SW480 (cell line): ENCODE measurements at regions not wholly inside any gene's neighbourhood (a gene's known extent, or its start where the extent isn't known, plus 50 kb on each side); places are given as distances from the start of the nearest gene placed in this dataset.

Source experiments
- DNase-seq: peaks from one replicate; pipeline ENCODE4 v3.0.0-alpha.2; 2016; ENCODE audit warnings: low spot score

DNA sequence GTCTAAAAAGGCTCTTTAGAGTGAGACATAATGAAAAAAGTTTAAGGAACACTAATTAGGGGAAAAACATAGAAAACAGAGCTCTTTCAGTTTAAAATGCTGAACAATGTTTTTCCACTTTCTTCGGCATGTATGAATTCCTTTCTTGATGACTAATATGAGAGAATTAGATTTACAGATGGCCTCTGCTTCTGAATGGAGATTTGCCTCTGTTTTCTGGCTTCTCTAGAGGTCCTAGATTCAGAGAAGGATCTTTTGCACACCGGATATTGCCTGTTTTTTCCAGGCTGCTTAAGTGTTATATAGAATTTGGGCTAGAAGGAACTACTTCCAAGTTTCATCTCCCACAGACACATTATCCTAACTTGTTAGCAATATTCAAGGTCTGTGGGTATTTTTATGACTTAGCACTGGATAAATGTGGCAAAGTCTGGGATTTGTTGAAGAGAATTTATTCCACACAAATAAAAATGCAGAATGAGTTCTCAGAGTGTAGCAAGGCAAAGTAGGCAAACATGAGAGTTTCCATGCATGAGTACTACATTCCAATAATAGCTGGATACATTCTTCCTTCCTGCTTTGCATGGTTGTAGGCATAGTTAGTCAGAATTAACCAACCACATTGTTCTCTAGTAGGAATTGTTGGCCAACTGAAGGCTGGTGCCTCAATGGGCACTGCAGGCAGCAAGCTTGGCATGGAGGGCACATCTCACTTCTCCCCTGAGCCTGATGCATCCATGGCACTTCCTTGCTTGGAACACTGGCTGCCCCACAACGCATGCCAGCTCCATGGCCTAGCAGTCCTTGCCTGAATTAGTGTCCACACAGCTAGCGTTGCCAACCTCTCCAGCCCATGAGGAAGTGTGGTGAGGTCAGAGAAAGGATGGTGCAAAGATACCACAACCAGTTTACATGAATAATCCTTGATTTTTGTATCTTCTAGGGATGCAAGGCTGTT lies 224.2 kb downstream of the CLIC5 start:
- no peak for DNase-seq

DNA sequence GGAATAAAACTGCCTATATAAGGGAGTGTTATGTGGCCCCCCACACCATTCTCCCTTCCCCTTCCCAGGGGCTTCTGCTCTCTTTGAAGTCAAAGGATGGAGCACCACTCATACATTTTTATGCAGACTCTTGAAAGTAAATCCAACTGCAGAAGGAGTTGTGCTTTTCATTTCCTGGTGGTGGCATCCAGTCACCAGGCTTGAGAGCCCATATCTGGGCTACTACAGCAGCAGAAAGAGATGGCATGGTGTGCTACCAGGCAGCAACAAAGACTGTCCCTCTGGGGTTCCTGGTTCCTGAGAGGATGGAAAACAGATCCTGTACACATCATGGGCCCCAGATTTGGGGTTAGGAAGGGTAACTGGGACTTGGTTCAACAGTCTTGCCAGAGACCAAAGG lies 226.4 kb downstream of the CLIC5 start:
- no peak for DNase-seq

DNA sequence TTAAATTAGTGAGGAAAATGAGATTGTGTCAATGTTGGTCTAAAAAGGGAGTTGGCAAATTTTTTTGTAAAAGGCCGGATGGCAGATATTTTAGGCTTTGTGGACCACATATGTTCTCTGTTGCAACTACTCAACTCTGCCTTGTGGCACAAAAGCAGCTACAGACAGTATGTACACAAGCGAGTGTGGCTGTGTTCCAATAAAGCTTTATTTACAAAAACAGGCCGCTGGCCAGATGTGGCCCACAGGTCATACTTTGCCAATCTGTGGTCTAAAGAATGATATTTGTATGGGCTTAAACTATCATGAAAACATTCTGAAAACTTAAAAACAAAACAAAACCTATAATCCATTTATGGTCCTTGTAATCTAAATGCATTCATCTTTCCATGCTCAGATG lies 228.3 kb downstream of the CLIC5 start:
- no peak for DNase-seq

DNA sequence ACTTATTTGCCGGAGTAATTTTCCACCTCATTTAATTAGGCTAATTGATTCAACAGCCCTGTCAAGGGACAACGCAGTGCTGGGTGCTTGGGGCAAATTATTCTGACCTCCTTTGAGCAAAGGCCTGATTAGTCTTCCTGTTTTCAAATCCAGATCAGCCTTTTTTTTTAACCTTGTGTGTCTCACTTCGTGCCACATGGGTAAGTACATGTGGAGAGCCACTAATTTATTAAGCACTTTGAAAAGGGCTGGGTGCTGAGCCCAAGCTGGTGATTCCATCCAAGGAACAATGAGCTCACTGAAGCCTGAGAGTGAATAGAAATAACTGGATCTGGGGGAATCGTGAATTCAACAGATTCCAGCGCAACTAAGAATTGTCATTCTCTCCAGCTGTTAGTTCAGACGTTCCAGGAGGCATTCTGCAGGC lies 229.3 kb downstream of the CLIC5 start:
- DNase-seq: no peak

DNA sequence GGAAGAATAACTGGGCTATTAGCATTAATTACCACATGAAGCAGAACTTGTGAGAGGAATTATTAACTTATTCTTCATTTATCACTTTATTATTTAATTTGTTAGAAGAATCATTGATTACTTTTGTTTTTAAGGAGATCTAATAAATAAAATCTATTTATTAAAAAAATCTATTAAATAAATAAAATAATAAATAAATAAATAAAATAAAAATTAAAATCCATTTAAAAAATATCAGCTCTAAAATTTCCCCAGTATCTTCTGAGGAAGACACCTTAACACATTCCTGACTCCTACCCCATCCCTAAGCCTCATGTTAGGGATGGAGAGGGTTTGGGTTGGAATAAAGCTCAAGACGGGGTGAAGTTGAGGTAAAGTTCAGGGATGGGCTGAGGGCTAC lies 231.4 kb downstream of the CLIC5 start:
- no peak for DNase-seq

DNA sequence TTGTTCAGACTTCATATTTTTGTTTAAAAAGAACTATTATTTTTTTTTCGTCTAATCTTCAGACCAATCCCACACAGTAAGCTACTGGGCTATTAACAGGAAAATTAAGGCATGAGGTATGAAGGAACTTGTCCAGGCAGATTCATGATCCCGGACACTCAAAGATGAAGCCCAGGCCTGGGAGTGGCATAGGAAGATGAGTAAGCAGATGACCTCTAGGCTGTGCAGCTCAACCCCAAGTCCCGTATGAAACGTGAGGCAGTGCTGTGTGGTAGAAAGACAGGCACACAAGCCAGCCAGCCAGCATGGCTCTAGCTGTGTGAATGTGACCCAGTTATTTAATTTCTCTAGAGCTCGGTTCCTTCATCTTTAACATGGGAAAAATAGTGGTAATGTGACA lies 231.9 kb downstream of the CLIC5 start:
- DNase-seq: no peak

DNA sequence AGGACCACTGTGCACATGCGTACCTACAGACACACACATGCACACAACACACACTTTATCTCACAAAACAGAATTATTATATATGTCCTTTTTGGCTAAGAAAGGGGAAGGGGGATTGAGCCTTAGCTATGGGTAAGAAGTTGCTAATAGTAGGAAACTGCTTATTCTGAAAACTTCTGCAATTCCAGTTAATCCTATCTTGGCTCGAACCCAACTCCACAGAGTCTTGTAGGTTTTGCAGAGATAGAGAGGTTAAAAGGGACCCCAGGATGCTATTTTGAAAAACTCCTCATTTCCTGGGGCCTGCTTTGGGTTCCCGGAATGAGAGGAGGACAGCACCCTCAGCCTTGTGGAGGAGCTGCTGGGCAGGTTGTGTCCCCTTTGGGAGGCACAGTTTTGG lies 233.8 kb downstream of the CLIC5 start:
- DNase-seq: no peak

GRCh38 chr6:45780523-45780922 lies 235.1 kb downstream of the CLIC5 start:
- no peak for DNase-seq

DNA sequence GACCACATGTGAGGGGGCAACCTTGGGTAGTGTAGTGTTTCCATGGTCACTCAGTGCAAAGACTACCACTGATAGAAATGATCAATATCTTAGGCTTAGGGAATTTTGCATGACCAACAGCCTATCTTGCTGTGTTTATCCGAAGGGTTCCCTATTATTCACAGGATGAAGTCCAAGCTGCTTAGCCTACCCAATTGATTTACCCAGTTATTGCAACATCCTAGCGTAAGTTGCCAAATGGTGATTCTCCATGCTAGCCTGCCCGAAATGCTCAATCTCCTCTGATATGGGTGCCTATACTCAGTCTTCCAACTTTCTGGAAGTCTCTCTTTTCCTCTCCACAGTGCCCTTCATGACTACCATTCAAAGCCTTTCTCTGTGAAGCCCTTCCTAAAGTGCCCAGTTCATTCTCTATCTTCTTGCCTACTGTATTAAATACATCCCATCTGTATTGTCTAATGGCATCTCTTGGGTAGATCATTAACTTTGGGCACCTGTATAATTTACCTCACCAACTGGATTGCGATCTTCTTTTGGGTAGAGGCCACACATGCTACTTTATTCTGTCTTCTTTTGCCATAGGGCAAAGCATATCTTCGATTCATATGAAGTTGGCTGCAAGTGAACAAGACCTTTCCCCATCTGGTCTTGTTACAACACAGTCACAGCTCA lies 240.5 kb downstream of the CLIC5 start:
- DNase-seq: no peak

- no peak for DNase-seq
These were observed 241.8 kb downstream of the CLIC5 start for GRCh38 chr6:45773906-45774305.

DNA sequence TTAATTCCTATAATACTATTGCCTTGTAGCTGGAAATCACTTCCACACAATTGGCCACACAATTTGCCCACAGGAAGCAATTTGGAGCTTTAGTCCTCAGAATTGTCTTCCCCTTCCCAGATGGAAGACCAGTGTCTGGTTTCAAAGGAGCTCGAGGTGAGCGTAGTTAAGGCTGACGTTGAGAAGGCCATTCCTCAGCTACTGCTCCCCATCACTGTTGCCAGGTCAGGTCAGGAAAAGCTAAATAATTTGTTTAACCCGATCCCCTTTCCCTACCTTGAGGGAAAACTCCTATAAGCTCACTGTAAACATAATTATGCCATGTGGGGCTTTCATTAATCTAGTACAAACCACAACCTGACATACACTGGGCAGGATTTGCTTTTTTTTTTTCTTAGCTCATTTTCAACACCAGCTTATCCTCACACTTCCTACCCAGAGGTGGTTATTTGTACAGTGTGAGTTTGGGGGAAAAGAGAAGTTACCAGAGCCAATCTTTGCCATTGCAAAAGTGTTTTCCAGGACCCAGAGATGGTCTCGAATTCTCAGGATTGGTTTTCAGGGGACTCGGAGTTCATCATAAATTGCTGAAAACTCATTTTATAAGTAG lies 242.7 kb downstream of the CLIC5 start:
- DNase-seq: no peak

GRCh38 chr6:45772051-45772450 lies 243.6 kb downstream of the CLIC5 start:
- no peak for DNase-seq

- no peak for DNase-seq
These were observed 252.4 kb downstream of the CLIC5 start for GRCh38 chr6:45763281-45763680.

- DNase-seq: no peak
These were observed 256.2 kb downstream of the CLIC5 start for GRCh38 chr6:45759472-45759810.

DNA sequence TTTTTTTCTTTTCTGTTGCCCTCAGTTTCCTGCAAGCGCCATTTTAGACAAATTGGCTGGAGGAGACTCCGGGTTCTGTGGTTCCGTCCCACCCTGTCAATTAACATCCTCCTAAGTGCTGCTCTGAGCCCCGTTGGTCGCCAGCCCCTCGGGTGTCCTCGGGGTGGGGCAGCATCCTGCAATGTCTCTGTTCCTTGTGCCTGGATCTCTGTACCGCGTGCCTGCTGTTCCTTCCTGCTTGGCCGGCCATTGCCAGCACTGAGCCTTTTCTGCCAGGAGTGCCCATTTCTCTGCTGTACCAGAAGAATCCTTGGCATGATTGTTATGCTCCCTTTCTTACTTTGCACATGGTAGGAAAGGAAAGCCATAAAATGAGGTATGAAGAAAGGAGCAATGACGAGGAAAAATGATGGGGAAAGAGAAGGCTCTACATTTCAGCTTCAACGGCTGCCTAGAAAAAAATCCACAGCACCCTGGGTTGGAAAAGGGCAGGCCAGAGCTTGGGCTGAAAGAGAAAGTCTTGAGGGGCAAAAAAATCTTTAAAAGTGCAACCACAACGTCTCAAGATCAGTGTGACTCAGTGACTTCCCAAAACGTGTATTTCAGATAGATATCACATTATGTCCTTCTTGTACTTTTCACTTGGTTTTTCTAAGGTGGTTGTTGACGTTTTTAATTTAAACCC lies 256.7 kb downstream of the CLIC5 start:
- DNase-seq: no peak

DNA sequence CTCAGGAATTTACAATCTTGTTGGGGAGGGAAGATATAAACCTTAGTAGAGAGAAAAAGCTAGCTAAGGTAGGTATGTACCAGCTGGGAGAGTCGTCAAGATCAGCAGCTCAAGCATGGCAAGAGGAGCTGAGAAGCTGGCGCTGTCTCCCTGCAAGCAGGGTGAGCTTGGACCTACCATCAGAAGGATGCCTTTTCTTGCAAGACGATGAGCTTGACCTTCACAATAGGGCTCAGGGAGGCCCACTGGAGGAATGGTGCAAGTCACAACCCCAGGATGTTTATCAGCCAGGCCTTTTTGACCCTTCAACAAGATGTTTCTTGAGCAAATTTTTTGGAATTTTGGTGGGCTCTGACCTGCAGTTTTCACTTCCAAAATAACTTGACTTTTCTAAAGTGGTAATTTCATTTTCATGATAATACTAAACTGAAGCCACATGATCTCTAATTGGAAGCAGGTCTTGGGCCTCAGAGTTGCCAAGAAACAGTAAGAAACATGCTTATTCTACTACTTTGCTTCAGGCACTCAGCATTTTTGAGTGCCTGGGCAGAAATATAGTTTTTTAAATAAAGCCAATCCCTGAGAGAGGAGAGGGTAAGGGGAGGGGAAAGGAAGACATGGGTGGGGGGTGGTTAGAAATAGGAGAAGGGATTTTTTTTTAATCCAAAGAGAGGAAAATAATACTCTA lies 258.1 kb downstream of the CLIC5 start:
- no peak for DNase-seq

DNA sequence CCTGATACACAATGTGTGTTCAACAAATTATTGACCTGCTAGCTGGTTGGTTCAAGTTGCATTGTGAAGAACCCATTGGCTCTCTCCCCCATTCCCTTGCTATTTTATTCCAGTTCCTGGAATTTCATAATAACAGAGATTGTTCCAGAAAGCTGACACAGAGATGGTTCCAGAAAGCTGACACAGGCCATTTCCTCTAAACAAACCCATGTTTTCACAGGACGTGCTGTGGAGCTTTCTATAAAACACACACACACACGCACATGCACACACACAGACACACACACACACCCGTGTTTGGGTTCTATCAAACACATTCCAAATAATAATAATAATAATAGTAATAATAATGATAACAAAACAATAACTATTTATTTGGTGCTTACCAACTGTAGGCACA lies 259.1 kb downstream of the CLIC5 start:
- DNase-seq: no peak

DNA sequence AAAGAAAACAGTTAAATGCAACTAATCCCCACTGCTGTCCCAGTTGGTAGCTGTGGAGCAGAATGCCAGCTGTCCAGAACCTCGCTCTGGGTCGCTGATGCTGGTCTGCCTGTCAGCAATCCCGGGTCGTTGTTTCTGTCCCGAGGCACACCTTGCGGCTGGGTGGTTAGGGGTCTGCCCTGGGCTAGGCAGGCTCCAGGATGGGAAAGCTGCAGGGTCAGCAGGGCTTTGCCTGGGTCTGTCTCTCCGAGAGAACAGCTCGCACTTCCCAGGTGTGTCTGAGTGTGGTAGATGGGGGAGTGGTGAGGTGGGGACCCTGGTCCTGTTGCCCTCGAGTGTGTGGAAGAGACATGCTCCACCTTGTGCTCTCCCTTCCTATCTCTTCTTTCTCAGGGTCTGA lies 261.2 kb downstream of the CLIC5 start:
- DNase-seq: no peak

- DNase-seq: peak; percentile 11
These were observed 269.6 kb downstream of the CLIC5 start for GRCh38 chr6:45746046-45746445.

DNA sequence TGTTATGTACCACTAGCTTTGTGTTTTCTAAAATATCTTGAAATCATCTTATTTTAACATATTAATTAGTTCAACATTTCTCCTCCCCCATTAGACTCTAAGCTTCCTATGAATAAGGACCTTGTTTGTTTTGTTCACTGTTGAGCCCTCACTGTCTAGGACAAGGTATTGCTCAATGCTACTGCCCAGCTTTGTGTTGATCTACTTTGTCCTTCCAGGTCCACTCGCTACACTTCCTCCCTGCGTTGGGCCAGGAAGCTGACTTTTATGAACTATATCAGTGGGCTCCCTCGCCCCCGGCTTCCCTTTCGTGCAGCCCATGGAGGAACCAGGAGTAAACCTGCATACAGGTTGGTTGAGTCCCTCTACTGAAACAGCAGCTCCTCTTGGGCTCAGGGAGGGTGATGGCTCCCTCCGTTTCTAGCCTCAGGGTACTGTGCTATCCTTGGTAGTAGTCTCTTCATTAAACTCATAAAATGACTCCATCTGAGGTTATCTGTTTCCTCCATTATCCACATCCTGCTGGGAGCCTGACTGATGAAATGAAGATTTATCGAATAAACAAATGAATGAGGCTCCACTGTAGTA lies 272.5 kb downstream of the CLIC5 start:
- DNase-seq: no peak

DNA sequence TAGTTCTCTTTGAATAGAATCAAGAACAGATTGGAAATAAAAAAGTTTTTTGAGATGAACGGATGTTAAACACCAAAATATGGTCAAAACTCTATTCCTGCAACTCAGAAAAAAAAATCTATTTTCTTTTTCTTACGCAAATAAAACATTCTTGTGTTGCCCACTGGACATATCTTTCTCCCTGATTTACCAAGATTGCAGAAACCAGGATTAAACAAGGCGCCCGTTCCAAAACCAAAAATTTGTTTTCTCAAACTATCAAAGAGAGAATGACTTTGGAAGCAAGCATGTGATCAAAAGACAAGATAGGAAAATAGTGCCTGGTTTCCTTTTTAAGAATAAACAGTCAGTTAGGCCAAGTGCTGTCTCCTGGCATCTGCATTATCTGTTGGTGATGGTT lies 273.1 kb downstream of the CLIC5 start:
- DNase-seq: no peak
